Peyer's patch (tissue), 4 donors: ENCODE measurements at regions not wholly inside any gene's neighbourhood (a gene's known extent, or its start where the extent isn't known, plus 50 kb on each side); places are given as distances from the start of the nearest gene placed in this dataset.

Experiments
- DNase-seq, 3 donors: peaks; one replicate each; pipeline ENCODE4 v3.0.0-alpha.2; 2017 to 2019
- H3K27ac ChIP-seq, 4 donors: fragments of 200-600 bp; sonication (generic); one replicate each; pipeline ENCODE4 v1.5.1; 2016 to 2019
- H3K27me3 ChIP-seq, 2 donors: fragments of 200-600 bp; sonication (generic); one replicate each; pipeline ENCODE4 v1.5.1; 2019
- H3K36me3 ChIP-seq, 3 donors: fragments of 200-600 bp; sonication (generic); one replicate each; pipeline ENCODE4 v1.5.1; 2016 to 2019
- H3K4me1 ChIP-seq, 4 donors: fragments of 200-600 bp; sonication (generic); one replicate each; pipeline ENCODE4 v1.5.1; 2016 to 2019
- H3K4me3 ChIP-seq, 4 donors: fragments of 200-600 bp; sonication (generic); 1 replicate in 3 of 4; 2 replicates in 1 of 4; pipeline ENCODE4 v1.5.1; 2016 to 2019; ENCODE audit warnings: mild to moderate bottlenecking in 1 of 4
- H3K9me3 ChIP-seq, 4 donors: fragments of 200-600 bp; sonication (generic); one replicate each; pipeline ENCODE4 v1.5.1; 2016 to 2019; ENCODE audit warnings: mild to moderate bottlenecking in 1 of 4
- CTCF ChIP-seq, 6 experiments: fragments of 450-650 bp in 4 of 6; fragments of 200-600 bp in 2 of 6; sonication (generic) in 1 of 6; IDR thresholded peaks; one replicate each; pipeline ENCODE4 v1.5.1; 2017 to 2019; ENCODE audit warnings: antibody characterized with exemption in 6 of 6, mild to moderate bottlenecking in 3 of 6, moderate library complexity in 1 of 6
- POLR2A ChIP-seq, 2 donors: fragments of 450-650 bp; IDR thresholded peaks; one replicate each; pipeline ENCODE4 v1.5.1; 2017; ENCODE audit warnings: antibody characterized with exemption in 2 of 2, mild to moderate bottlenecking in 2 of 2, moderate library complexity in 2 of 2

- no peak overlapping the region for H3K4me3 ChIP-seq
- TF ChIP-seq POLR2A (IDR thresholded peaks at IDR 0.05), result no peak
- TF ChIP-seq CTCF (IDR thresholded peaks at IDR 0.05), result no peak
- H3K9me3 ChIP-seq, result no peaks in the 10 kb centered on the region
- H3K4me1 ChIP-seq, result no peaks in the 10 kb centered on the region
- H3K27ac ChIP-seq, result no peak overlapping the region
- no peaks in the 10 kb centered on the region for H3K27me3 ChIP-seq
- no peaks in the 10 kb centered on the region for H3K36me3 ChIP-seq
- no peak for DNase-seq
Observed at GRCh38 chr11:134752964-134753770, 341.1 kb upstream of the B3GAT1 start.

GRCh38 chr11:134752526-134752925, 340.5 kb upstream of the B3GAT1 start:
- TF ChIP-seq CTCF (IDR thresholded peaks at IDR 0.05), result no peak
- TF ChIP-seq POLR2A (IDR thresholded peaks at IDR 0.05), result no peak
- H3K4me3 ChIP-seq, result no peak overlapping the region
- H3K4me1 ChIP-seq, result no peaks in the 10 kb centered on the region
- no peaks in the 10 kb centered on the region for H3K36me3 ChIP-seq
- no peak for DNase-seq
- no peaks in the 10 kb centered on the region for H3K9me3 ChIP-seq
- H3K27me3 ChIP-seq, result no peaks in the 10 kb centered on the region
- H3K27ac ChIP-seq, result no peak overlapping the region

- H3K27me3 ChIP-seq, result no peaks in the 10 kb centered on the region
- no peak overlapping the region for H3K27ac ChIP-seq
- TF ChIP-seq CTCF (IDR thresholded peaks at IDR 0.05) (no peak), POLR2A (IDR thresholded peaks at IDR 0.05) (no peak)
- no peak for DNase-seq
- H3K4me3 ChIP-seq, result no peak overlapping the region
- H3K4me1 ChIP-seq, result no peaks in the 10 kb centered on the region
- no peaks in the 10 kb centered on the region for H3K9me3 ChIP-seq
- no peaks in the 10 kb centered on the region for H3K36me3 ChIP-seq
Observed at GRCh38 chr11:134751766-134752165, 339.7 kb upstream of the B3GAT1 start.

GRCh38 chr11:134751031-134751585, 339.1 kb upstream of the B3GAT1 start:
- no peak overlapping the region for H3K27ac ChIP-seq
- no peaks in the 10 kb centered on the region for H3K9me3 ChIP-seq
- TF ChIP-seq POLR2A (IDR thresholded peaks at IDR 0.05), result no peak
- no peak for TF ChIP-seq CTCF (IDR thresholded peaks at IDR 0.05)
- H3K36me3 ChIP-seq, result no peaks in the 10 kb centered on the region
- no peaks in the 10 kb centered on the region for H3K4me1 ChIP-seq
- H3K4me3 ChIP-seq, result no peak overlapping the region
- DNase-seq, result peak in 2 of 3 donors; percentile 23 to 24
- no peaks in the 10 kb centered on the region for H3K27me3 ChIP-seq

GRCh38 chr11:134750619-134751018, 338.6 kb upstream of the B3GAT1 start:
- DNase-seq, result peak in 1 of 3 donors; percentile 18
- no peak for TF ChIP-seq CTCF (IDR thresholded peaks at IDR 0.05)
- no peak for TF ChIP-seq POLR2A (IDR thresholded peaks at IDR 0.05)
- H3K27me3 ChIP-seq, result no peaks in the 10 kb centered on the region
- no peaks in the 10 kb centered on the region for H3K36me3 ChIP-seq
- no peak overlapping the region for H3K4me3 ChIP-seq
- H3K4me1 ChIP-seq, result no peaks in the 10 kb centered on the region
- no peaks in the 10 kb centered on the region for H3K9me3 ChIP-seq
- H3K27ac ChIP-seq, result no peak overlapping the region
